Stimulated activated CD8-positive, alpha-beta memory T cell treated with anti-CD3 and anti-CD28 coated beads, Interleukin-2, amount 100 ng/mL, for 1 hour (primary cell): ENCODE measurements at regions not wholly inside any gene's neighbourhood (a gene's known extent, or its start where the extent isn't known, plus 50 kb on each side); places are given as distances from the start of the nearest gene placed in this dataset.
"Not testable (repeated sequence)": the region's sequence is repeated elsewhere in the genome, so short reads cannot be mapped to it uniquely, and the experiment has no call there.

Experiments
- DNase-seq, 2 donors: peaks; one replicate each; pipeline ENCODE4 v3.0.0-alpha.2; 2020; ENCODE audit warnings: low read depth in 2 of 2

- no peak for DNase-seq
Measured at GRCh38 chr5:163695830-163696578, 190.6 kb downstream of the MAT2B start.

- DNase-seq, result no peak
Measured at GRCh38 chr5:163696579-163696887, 191.1 kb downstream of the MAT2B start.

GRCh38 chr5:163706053-163706771, 200.8 kb downstream of the MAT2B start:
- DNase-seq, result no peak

- DNase-seq, result no peak
Measured at GRCh38 chr5:163712011-163712410, 206.6 kb downstream of the MAT2B start.

- DNase-seq, result no peak
Measured at GRCh38 chr5:163718272-163718671, 212.9 kb downstream of the MAT2B start.

- no peak for DNase-seq
Measured at GRCh38 chr5:163724305-163724704, 218.9 kb downstream of the MAT2B start.

GRCh38 chr5:163727028-163727427, 221.6 kb downstream of the MAT2B start:
- DNase-seq, result no peak

- DNase-seq, result no peak
Measured at GRCh38 chr5:163730206-163730756, 224.9 kb downstream of the MAT2B start.

GRCh38 chr5:163731256-163731655, 225.8 kb downstream of the MAT2B start:
- no peak for DNase-seq

- no peak for DNase-seq
Measured at GRCh38 chr5:163735069-163735468, 229.7 kb downstream of the MAT2B start.

GRCh38 chr5:163747586-163747985, 242.2 kb downstream of the MAT2B start:
- no peak for DNase-seq

- no peak for DNase-seq
Measured at GRCh38 chr5:163748934-163749333, 243.5 kb downstream of the MAT2B start.

GRCh38 chr5:163750415-163750814, 245.0 kb downstream of the MAT2B start:
- not testable (repeated sequence) for DNase-seq

GRCh38 chr5:163755505-163755904, 250.1 kb downstream of the MAT2B start:
- no peak for DNase-seq

GRCh38 chr5:163756170-163756569, 250.8 kb downstream of the MAT2B start:
- DNase-seq, result no peak

- peak in 1 of 2 donors; percentile 1 for DNase-seq
Measured at GRCh38 chr5:163757344-163757743, 251.9 kb downstream of the MAT2B start.

GRCh38 chr5:163758283-163758711, 252.9 kb downstream of the MAT2B start:
- no peak for DNase-seq

GRCh38 chr5:163759000-163759704, 253.7 kb downstream of the MAT2B start:
- DNase-seq, result no peak

- DNase-seq, result no peak
Measured at GRCh38 chr5:163760498-163760897, 255.1 kb downstream of the MAT2B start.

GRCh38 chr5:163766936-163767670, 261.7 kb downstream of the MAT2B start:
- DNase-seq, result no peak

- no peak for DNase-seq
Measured at GRCh38 chr5:163770625-163771024, 265.2 kb downstream of the MAT2B start.

GRCh38 chr5:163772241-163772640, 266.8 kb downstream of the MAT2B start:
- no peak for DNase-seq
